ENCODE measurements at regions not wholly inside any gene's neighbourhood (a gene's known extent, or its start where the extent isn't known, plus 50 kb on each side); places are given as distances from the start of the nearest gene placed in this dataset.

DNA sequence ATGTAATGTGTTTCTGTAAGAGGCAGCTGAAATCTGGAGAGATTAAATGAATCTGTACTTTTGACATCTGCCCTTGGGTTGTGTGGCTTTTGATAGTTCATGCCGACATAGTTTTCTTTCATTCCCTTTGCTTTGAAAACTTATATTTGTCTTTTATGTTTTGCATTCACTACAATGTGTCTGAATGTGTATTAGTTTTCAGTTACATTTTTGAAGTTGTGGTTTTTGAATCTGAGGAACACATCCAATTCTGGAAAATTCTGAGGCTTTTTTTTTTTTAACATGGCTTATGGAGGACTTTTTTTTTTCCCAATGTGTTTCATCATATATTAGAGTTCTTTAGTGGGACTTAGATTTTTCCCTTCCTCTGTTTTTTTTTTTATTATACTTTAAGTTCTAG is 683.7 kb upstream of the SOX9 start:
- H3K27me3 ChIP-seq (ENCODE audit: insufficient read depth, low read length): no peaks in the 10 kb centered on the region
- H2AFZ ChIP-seq (ENCODE audit: low read length): no peak overlapping the region
- H3K9me2 ChIP-seq (ENCODE audit: low read depth, low read length): no peaks in the 10 kb centered on the region
- no peak overlapping the region for H3K27ac ChIP-seq (ENCODE audit: low read depth, low read length, poor library complexity, severe bottlenecking)
- H3K4me3 ChIP-seq (ENCODE audit: low read depth, low read length, poor library complexity, severe bottlenecking): no peak overlapping the region
- no peaks in the 10 kb centered on the region for H3F3A ChIP-seq (ENCODE audit: insufficient read depth, low read length)
- H4K20me1 ChIP-seq (ENCODE audit: insufficient read depth, low read length): no peaks in the 10 kb centered on the region
- H3K4me1 ChIP-seq (ENCODE audit: insufficient read depth, low read length, severe bottlenecking): no peaks in the 10 kb centered on the region
- no peaks in the 10 kb centered on the region for H3K79me2 ChIP-seq (ENCODE audit: insufficient read depth, low read length)
- no peak overlapping the region for H3K9ac ChIP-seq (ENCODE audit: low read length)
- TF ChIP-seq, protein P1, sequence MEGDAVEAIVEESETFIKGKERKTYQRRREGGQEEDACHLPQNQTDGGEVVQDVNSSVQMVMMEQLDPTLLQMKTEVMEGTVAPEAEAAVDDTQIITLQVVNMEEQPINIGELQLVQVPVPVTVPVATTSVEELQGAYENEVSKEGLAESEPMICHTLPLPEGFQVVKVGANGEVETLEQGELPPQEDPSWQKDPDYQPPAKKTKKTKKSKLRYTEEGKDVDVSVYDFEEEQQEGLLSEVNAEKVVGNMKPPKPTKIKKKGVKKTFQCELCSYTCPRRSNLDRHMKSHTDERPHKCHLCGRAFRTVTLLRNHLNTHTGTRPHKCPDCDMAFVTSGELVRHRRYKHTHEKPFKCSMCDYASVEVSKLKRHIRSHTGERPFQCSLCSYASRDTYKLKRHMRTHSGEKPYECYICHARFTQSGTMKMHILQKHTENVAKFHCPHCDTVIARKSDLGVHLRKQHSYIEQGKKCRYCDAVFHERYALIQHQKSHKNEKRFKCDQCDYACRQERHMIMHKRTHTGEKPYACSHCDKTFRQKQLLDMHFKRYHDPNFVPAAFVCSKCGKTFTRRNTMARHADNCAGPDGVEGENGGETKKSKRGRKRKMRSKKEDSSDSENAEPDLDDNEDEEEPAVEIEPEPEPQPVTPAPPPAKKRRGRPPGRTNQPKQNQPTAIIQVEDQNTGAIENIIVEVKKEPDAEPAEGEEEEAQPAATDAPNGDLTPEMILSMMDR (IDR thresholded peaks at IDR 0.05; ENCODE audit: low read length): no peak
- TF ChIP-seq EZH2 (IDR thresholded peaks at IDR 0.05; ENCODE audit: borderline replicate concordance, low read length): no peak
- no peaks in the 10 kb centered on the region for H3K9me3 ChIP-seq (ENCODE audit: low read length)
- H3K4me2 ChIP-seq (ENCODE audit: low read length): no peak overlapping the region
- H3K36me3 ChIP-seq (ENCODE audit: insufficient read depth, low read length): no peaks in the 10 kb centered on the region

- H3K9me3 ChIP-seq (ENCODE audit: low read length): no peaks in the 10 kb centered on the region
- H3K9me2 ChIP-seq (ENCODE audit: low read depth, low read length): no peaks in the 10 kb centered on the region
- H3K36me3 ChIP-seq (ENCODE audit: insufficient read depth, low read length): no peaks in the 10 kb centered on the region
- H4K20me1 ChIP-seq (ENCODE audit: insufficient read depth, low read length): no peaks in the 10 kb centered on the region
- H3K4me2 ChIP-seq (ENCODE audit: low read length): no peak overlapping the region
- H3K27ac ChIP-seq (ENCODE audit: low read depth, low read length, poor library complexity, severe bottlenecking): no peak overlapping the region
- no peaks in the 10 kb centered on the region for H3F3A ChIP-seq (ENCODE audit: insufficient read depth, low read length)
- TF ChIP-seq, protein P1 (IDR thresholded peaks at IDR 0.05; ENCODE audit: low read length): no peak
- TF ChIP-seq EZH2 (IDR thresholded peaks at IDR 0.05; ENCODE audit: borderline replicate concordance, low read length): no peak
- no peak overlapping the region for H2AFZ ChIP-seq (ENCODE audit: low read length)
- H3K79me2 ChIP-seq (ENCODE audit: insufficient read depth, low read length): no peaks in the 10 kb centered on the region
- no peaks in the 10 kb centered on the region for H3K27me3 ChIP-seq (ENCODE audit: insufficient read depth, low read length)
- no peak overlapping the region for H3K4me3 ChIP-seq (ENCODE audit: low read depth, low read length, poor library complexity, severe bottlenecking)
- no peaks in the 10 kb centered on the region for H3K4me1 ChIP-seq (ENCODE audit: insufficient read depth, low read length, severe bottlenecking)
- no peak overlapping the region for H3K9ac ChIP-seq (ENCODE audit: low read length)
Observed at GRCh38 chr17:71438631-71439146, 682.1 kb upstream of the SOX9 start.

GRCh38 chr17:71440513-71440912 is 680.3 kb upstream of the SOX9 start:
- H3K27me3 ChIP-seq (ENCODE audit: insufficient read depth, low read length): no peaks in the 10 kb centered on the region
- H3K4me1 ChIP-seq (ENCODE audit: insufficient read depth, low read length, severe bottlenecking): no peaks in the 10 kb centered on the region
- H3K36me3 ChIP-seq (ENCODE audit: insufficient read depth, low read length): no peaks in the 10 kb centered on the region
- H3K9me3 ChIP-seq (ENCODE audit: low read length): no peaks in the 10 kb centered on the region
- H3K27ac ChIP-seq (ENCODE audit: low read depth, low read length, poor library complexity, severe bottlenecking): no peak overlapping the region
- no peaks in the 10 kb centered on the region for H4K20me1 ChIP-seq (ENCODE audit: insufficient read depth, low read length)
- H3K4me2 ChIP-seq (ENCODE audit: low read length): no peak overlapping the region
- no peak overlapping the region for H3K4me3 ChIP-seq (ENCODE audit: low read depth, low read length, poor library complexity, severe bottlenecking)
- H3K9ac ChIP-seq (ENCODE audit: low read length): no peak overlapping the region
- H2AFZ ChIP-seq (ENCODE audit: low read length): no peak overlapping the region
- no peaks in the 10 kb centered on the region for H3K79me2 ChIP-seq (ENCODE audit: insufficient read depth, low read length)
- no peaks in the 10 kb centered on the region for H3F3A ChIP-seq (ENCODE audit: insufficient read depth, low read length)
- no peaks in the 10 kb centered on the region for H3K9me2 ChIP-seq (ENCODE audit: low read depth, low read length)
- TF ChIP-seq EZH2 (IDR thresholded peaks at IDR 0.05; ENCODE audit: borderline replicate concordance, low read length): no peak
- TF ChIP-seq, protein P1 (IDR thresholded peaks at IDR 0.05; ENCODE audit: low read length): no peak

Data from OCI-LY1 (cell line).